ENCODE measurements at regions not wholly inside any gene's neighbourhood (a gene's known extent, or its start where the extent isn't known, plus 50 kb on each side); places are given as distances from the start of the nearest gene placed in this dataset.

DNA sequence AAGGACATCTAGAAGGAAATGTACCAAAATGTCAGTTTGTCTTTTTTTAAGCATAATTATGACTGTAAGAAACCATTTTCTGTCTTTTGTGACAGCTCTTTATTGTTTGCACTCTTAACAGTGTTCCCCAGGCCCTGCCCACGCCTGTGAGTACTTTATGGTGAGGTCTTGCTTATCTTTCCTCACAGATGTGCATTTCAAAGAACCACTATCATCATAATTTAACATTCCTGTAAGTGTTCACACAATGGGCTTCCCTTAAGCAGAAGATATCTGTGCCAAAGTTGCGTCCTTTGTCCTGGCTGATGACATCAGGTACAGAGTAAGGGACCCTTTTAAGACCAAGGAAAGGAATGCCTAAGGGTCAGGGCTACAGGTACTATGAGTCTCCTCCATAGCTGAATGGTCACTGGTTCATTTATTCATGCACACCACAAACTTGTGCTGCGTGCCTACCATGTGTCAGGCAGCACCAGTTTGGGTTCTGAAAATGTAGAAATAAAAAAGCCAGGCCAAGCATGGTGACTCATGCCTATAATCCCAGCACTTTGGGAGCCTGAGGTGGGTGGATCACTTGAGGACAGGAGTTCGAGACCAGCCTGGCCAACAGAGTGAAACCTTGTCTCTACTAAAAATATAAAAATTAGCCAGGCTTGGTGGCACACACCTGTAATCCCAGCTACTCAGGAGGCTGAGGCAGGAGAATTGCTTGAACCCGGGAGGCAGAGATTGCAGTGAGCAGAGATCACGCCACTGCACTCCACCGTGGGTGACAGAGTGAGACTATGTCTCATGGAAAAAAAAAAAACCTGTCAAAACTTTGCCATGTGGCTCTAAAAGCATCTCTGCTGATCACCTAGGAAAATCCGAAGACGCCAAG lies 55.4 kb upstream of the NLK start:
- DNase-seq (ENCODE audit: extremely low read depth, insufficient read length) = no peak
- Histone ChIP-seq H3K36me3 (ENCODE audit: control insufficient read depth, insufficient read depth, low read length) (no peaks in the 10 kb centered on the region), H3K4me3 (replicated peaks; ENCODE audit: low read depth, low read length) (no peak overlapping the region), H3K27me3 (replicated peaks; ENCODE audit: control insufficient read depth, insufficient read depth, low read length) (no peaks in the 10 kb centered on the region)
- TF ChIP-seq, protein P1, sequence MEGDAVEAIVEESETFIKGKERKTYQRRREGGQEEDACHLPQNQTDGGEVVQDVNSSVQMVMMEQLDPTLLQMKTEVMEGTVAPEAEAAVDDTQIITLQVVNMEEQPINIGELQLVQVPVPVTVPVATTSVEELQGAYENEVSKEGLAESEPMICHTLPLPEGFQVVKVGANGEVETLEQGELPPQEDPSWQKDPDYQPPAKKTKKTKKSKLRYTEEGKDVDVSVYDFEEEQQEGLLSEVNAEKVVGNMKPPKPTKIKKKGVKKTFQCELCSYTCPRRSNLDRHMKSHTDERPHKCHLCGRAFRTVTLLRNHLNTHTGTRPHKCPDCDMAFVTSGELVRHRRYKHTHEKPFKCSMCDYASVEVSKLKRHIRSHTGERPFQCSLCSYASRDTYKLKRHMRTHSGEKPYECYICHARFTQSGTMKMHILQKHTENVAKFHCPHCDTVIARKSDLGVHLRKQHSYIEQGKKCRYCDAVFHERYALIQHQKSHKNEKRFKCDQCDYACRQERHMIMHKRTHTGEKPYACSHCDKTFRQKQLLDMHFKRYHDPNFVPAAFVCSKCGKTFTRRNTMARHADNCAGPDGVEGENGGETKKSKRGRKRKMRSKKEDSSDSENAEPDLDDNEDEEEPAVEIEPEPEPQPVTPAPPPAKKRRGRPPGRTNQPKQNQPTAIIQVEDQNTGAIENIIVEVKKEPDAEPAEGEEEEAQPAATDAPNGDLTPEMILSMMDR (IDR thresholded peaks at IDR 0.05; ENCODE audit: insufficient read depth, low read length, poor library complexity, severe bottlenecking) = no peak

DNA sequence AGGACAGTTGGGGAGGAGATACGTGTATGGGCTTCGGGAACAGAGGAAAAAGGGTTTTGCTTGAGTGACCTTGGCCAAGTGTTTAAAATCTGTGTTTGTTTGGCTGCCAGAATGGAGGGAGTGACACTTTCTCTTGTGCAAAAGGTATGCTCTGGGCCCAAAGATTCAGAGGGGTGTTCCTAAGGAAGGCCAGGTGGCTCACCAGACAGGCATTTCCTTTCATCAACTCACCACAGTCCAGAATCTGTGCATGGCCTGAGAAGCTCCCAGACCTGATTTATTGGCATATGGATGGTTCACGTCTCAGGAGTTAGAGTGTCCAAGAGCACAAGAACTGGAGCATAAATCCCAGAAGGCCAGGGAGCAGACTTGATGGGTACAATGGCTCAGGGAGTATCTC lies 53.4 kb upstream of the NLK start:
- TF ChIP-seq, protein P1 (IDR thresholded peaks at IDR 0.05; ENCODE audit: insufficient read depth, low read length, poor library complexity, severe bottlenecking) = no peak
- no peak overlapping the region for H3K4me3 ChIP-seq (replicated peaks; ENCODE audit: low read depth, low read length)
- no peaks in the 10 kb centered on the region for H3K36me3 ChIP-seq (ENCODE audit: control insufficient read depth, insufficient read depth, low read length)
- H3K27me3 ChIP-seq (replicated peaks; ENCODE audit: control insufficient read depth, insufficient read depth, low read length) = no peaks in the 10 kb centered on the region
- DNase-seq (ENCODE audit: extremely low read depth, insufficient read length) = no peak

- Histone ChIP-seq H3K27me3 (replicated peaks; ENCODE audit: control insufficient read depth, insufficient read depth, low read length) (no peaks in the 10 kb centered on the region; the same call in 1 of the 2 replicates), H3K36me3 (ENCODE audit: control insufficient read depth, insufficient read depth, low read length) (no peaks in the 10 kb centered on the region), H3K4me3 (replicated peaks; ENCODE audit: low read depth, low read length) (no peak overlapping the region)
- DNase-seq (ENCODE audit: extremely low read depth, insufficient read length) = no peak
- TF ChIP-seq, protein P1 (IDR thresholded peaks at IDR 0.05; ENCODE audit: insufficient read depth, low read length, poor library complexity, severe bottlenecking) = no peak
These were observed 52.4 kb upstream of the NLK start for GRCh38 chr17:27990100-27990499.

- Histone ChIP-seq H3K4me3 (replicated peaks; ENCODE audit: low read depth, low read length) (no peak overlapping the region), H3K27me3 (replicated peaks; ENCODE audit: control insufficient read depth, insufficient read depth, low read length) (no peaks in the 10 kb centered on the region; the same call in 1 of the 2 replicates), H3K36me3 (ENCODE audit: control insufficient read depth, insufficient read depth, low read length) (no peaks in the 10 kb centered on the region)
- TF ChIP-seq, protein P1 (IDR thresholded peaks at IDR 0.05; ENCODE audit: insufficient read depth, low read length, poor library complexity, severe bottlenecking) = no peak
- no peak for DNase-seq (ENCODE audit: extremely low read depth, insufficient read length)
These were observed 51.5 kb upstream of the NLK start for GRCh38 chr17:27990979-27991378.

DNA sequence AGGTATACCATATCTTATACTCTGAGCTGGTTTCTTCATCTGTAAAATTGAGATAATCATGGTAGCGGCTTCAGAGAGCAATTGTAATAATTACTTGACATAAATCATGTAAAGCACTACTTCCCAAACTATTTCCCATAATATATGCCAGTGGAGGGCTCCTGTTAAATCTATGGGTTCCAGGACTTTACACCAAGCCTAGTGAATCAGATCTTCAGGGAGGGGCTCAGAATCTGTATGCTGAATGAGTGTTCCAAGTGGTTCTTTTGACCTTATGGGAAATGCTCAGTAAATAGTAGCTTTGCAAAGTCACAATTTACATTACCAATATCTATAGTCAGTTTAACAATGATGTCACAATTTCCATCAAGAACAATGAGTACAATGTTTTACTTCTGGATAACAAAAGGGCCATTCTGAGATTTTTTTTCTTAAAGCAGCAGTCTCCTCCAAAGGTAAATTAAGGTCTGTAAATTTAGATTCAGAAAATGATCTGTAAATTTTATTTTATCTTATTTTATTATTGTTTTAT lies 50.9 kb upstream of the NLK start:
- Histone ChIP-seq H3K36me3 (ENCODE audit: control insufficient read depth, insufficient read depth, low read length) (no peaks in the 10 kb centered on the region), H3K27me3 (replicated peaks; ENCODE audit: control insufficient read depth, insufficient read depth, low read length) (no peaks in the 10 kb centered on the region; the same call in 1 of the 2 replicates), H3K4me3 (replicated peaks; ENCODE audit: low read depth, low read length) (no peak overlapping the region)
- TF ChIP-seq, protein P1 (IDR thresholded peaks at IDR 0.05; ENCODE audit: insufficient read depth, low read length, poor library complexity, severe bottlenecking) = no peak
- DNase-seq (ENCODE audit: extremely low read depth, insufficient read length) = no peak

All from GM06990 (cell line).